ENCODE measurements at regions not wholly inside any gene's neighbourhood (a gene's known extent, or its start where the extent isn't known, plus 50 kb on each side); places are given as distances from the start of the nearest gene placed in this dataset.
A peak's percentile ranks its signal among the peaks of the same experiment; 100 is the strongest.

DNA sequence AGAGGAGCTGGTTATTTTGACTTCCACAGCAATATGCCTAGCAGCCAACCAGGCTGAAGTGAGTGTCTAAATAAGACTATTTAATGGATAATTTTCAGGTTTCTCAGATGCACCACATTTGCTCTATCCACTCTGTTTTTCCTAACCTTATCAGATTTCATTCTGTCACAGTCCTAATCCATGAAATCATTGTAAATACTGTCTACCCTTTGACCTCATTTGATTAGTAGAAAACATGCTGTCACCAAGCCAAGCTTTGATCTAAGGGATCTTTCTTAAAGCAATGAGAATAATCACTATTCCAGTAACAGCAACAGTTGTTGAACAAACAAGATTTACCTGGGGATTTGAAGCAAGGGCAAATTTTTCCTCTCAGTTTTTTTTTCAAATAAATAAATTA, 595.6 kb downstream of the LTN1 start:
- intact Hi-C loops (cut with DNase I, micrococcal nuclease): no loop called here
- no peak for ATAC-seq
- no peaks in the 10 kb centered on the region for H3K36me3 ChIP-seq (ENCODE audit: low read depth)
- H3K4me3 ChIP-seq: no peak overlapping the region
- TF ChIP-seq, protein P1, sequence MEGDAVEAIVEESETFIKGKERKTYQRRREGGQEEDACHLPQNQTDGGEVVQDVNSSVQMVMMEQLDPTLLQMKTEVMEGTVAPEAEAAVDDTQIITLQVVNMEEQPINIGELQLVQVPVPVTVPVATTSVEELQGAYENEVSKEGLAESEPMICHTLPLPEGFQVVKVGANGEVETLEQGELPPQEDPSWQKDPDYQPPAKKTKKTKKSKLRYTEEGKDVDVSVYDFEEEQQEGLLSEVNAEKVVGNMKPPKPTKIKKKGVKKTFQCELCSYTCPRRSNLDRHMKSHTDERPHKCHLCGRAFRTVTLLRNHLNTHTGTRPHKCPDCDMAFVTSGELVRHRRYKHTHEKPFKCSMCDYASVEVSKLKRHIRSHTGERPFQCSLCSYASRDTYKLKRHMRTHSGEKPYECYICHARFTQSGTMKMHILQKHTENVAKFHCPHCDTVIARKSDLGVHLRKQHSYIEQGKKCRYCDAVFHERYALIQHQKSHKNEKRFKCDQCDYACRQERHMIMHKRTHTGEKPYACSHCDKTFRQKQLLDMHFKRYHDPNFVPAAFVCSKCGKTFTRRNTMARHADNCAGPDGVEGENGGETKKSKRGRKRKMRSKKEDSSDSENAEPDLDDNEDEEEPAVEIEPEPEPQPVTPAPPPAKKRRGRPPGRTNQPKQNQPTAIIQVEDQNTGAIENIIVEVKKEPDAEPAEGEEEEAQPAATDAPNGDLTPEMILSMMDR (IDR thresholded peaks at IDR 0.05): no peak
- peaks cover 6% of the 10 kb centered on the region for H3K4me1 ChIP-seq (ENCODE audit: low read depth)
- no peaks in the 10 kb centered on the region for H3K9me3 ChIP-seq
- DNase-seq: no peak

DNA sequence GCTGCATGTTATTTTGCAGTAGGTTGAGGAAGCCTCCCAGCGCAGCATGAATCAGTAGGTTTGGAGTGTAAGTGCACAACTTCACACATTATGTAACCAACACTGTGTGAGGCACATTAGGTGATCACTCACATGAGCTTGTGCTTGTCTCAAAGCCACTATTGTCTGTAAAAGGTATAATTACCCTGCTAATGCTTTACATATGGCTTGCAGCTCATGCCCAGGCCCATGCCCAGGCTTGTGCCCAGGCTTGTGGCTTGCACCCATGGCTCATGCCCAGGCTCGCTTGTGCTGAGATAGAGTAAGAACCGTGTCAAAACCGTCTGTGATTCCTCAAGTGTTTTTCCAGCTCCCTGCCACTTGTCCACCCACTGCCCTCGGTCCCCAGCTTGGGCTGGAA, 596.3 kb downstream of the LTN1 start:
- H3K9me3 ChIP-seq: no peaks in the 10 kb centered on the region
- ATAC-seq (no peak), DNase-seq (no peak)
- TF ChIP-seq, protein P1 (IDR thresholded peaks at IDR 0.05): no peak
- intact Hi-C loops (cut with DNase I, micrococcal nuclease): no loop called here
- H3K4me3 ChIP-seq: no peak overlapping the region
- H3K4me1 ChIP-seq (ENCODE audit: low read depth): peaks cover 6% of the 10 kb centered on the region
- no peaks in the 10 kb centered on the region for H3K36me3 ChIP-seq (ENCODE audit: low read depth)

DNA sequence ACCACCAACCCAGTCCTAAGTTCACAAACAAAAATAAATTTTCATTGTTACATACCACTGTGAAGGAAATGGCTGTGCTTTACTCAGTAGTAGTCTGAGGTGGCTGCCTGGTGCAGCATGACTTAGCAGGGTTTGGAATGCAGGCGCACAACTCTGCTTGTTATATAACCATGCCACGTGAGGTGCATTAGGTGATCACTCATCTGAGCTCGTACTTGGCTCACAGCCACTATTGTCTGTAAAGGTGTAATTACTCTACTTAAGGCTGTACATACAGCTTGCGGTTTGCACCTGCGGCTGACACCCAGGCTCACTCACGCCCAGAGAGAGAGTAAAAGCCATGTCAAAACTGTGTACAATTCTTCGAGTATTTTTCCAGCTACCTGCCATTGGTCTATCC, 599.4 kb downstream of the LTN1 start:
- peak; percentile 53 to 91 (median 71) for DNase-seq
- Histone ChIP-seq H3K4me3 (no peak overlapping the region), H3K4me1 (ENCODE audit: low read depth) (peaks cover 6% of the 10 kb centered on the region), H3K9me3 (no peaks in the 10 kb centered on the region), H3K36me3 (ENCODE audit: low read depth) (no peaks in the 10 kb centered on the region)
- peak; percentile 97 for ATAC-seq
- TF ChIP-seq, protein P1 (IDR thresholded peaks at IDR 0.05): no peak
- intact Hi-C loops (cut with DNase I, micrococcal nuclease): no loop called here

DNA sequence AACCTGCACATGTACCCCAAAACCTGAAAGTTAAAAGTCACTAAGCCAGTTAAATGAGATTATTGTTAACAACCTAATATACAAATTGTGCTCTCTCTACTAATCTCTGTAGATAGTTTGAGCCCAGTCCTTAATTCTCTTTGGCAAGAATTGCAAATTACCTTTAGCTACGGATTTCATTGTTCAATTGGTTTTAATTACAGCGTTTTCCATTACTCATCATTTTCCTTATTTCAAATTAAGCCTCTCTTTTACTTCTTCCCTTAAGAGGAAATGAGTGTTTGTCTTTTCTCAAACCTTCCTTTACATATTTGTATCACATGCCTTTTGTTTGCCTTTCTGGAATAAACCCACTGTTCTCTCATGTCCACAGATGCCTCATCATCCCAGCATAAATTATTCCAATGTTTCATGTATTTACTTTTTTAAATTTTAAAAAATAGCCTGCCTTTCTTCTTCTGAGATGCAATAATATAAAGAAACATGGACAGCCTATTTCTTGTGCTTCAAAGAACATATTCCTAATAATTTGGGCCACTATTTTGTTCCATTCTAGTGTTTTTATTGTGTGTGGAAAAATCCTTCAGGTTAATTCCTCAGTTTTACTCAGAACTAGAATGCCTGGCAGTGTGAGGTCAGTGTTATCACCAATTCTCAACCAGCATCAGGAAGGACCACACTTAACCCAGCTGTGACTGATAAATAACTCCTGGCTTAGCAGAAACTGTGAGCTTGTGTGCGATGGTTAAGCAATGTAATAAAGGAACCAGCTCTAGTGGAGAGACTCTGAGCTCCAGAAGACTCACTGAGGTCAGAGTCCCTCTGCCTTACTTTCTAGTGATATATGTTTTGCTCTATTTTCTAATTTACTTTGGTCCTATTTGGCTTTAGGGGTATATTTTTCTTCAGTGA, 600.5 kb downstream of the LTN1 start:
- ATAC-seq: no peak
- TF ChIP-seq, protein P1 (IDR thresholded peaks at IDR 0.05): no peak
- intact Hi-C loops (cut with DNase I, micrococcal nuclease): no loop called here
- H3K4me3 ChIP-seq: no peak overlapping the region
- no peak for DNase-seq
- H3K9me3 ChIP-seq: no peaks in the 10 kb centered on the region
- H3K4me1 ChIP-seq (ENCODE audit: low read depth): peaks cover 6% of the 10 kb centered on the region
- no peaks in the 10 kb centered on the region for H3K36me3 ChIP-seq (ENCODE audit: low read depth)

DNA sequence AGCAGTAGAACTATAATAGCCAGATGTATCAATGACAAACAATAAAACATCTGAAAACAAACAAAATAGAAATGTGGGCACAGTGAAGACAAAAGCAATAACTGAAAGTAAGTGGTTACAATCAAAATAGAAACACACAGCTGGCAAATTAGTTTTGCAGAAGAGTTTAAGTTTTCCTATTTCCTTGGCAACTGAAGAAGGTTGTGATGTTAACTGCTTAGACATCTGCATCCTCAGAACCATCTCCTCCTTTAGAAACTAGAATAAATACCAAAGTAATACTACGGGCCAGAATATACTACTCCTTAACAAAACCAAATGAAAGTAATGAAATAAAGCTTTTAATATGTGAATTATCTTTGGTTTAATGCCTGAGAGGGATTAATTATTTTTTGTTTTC, 605.5 kb downstream of the LTN1 start:
- Histone ChIP-seq H3K36me3 (ENCODE audit: low read depth) (no peaks in the 10 kb centered on the region), H3K4me3 (no peak overlapping the region), H3K4me1 (ENCODE audit: low read depth) (no peaks in the 10 kb centered on the region), H3K9me3 (no peaks in the 10 kb centered on the region)
- TF ChIP-seq, protein P1 (IDR thresholded peaks at IDR 0.05): no peak
- ATAC-seq (no peak), DNase-seq (no peak)
- intact Hi-C loops (cut with DNase I, micrococcal nuclease): no loop called here
